ENCODE measurements at regions not wholly inside any gene's neighbourhood (a gene's known extent, or its start where the extent isn't known, plus 50 kb on each side); places are given as distances from the start of the nearest gene placed in this dataset.

DNA sequence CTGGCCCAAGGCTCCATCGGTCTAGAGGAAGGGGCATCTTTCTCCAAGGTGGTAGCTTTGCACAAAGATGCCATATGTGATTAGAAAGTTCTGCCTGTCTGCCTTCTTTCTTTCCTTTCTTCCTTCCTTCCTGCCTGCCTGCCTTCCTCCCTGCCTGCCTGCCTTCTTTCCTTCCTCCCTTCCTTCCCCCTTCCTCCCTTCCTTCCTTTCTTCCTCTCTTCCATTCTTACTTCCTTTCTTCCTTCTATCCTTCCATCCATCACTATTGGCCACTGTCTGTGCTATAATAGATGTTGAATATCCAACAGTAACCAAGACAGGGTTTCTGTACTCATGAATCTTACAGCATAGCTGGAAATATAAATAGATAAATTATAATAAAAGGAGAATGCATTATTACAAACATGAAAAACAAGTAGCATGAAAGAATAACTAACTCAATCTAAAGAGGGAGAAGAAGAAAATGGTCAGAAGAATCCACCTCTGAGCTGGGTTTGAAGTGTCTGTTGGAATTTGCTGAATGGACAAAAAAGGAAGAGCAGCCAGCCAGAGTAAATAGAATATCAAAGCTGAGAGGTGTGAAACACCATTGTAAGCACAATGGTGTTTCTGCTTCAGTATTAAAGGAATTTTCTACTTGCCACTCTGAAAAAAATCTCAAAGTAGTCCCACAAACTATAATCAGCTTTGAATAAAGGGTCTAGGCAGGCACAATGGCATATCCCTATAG lies 250.6 kb upstream of the NR5A2 start:
- DNase-seq: no peak

DNA sequence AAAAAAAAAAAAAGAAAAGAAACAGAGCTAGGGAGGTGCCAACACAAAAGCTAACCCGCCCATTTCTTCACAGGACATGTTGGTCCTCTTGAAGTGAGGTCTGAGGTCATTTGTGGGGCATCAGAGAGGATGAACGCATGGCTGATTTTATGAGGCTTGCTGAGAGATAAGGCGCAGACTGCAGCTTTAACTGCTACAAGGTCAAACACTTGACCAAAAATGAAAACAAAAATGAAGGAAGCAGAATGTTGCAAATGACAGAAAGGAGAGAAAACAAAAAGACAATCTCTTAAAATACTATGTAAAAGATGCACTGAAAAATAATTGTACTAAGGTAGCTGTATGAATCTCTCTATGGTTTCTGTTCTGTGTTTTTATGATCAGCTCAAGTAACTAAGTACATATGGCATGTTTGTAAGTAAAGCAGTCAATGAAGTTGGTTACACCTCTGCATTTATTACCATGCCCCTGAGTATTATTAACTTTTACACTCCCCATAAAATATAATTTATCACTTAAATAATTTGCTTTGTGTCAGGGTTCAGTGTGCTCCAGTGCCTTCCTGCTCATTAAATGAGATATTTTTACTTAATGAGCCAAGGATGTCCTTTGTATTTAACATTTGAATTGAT lies 249.1 kb upstream of the NR5A2 start:
- DNase-seq: no peak

DNA sequence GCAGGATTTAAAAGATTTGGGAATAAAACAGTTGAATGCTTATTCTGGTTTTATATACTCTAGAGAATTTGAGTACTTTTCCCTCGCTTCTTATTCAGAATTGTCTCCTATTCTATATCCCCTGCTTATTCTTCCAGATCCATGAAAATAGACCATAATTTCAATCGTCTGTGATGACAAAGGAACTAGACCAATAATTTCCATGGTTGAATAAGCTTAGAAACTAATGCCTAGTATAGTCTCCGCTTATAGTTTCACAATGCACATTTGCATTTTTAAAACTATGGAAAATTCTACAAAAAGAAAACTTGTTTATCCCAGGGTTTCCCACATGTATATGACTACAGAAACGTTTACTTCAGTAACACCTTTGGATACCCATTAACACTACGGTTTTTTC lies 247.4 kb upstream of the NR5A2 start:
- no peak for DNase-seq

DNA sequence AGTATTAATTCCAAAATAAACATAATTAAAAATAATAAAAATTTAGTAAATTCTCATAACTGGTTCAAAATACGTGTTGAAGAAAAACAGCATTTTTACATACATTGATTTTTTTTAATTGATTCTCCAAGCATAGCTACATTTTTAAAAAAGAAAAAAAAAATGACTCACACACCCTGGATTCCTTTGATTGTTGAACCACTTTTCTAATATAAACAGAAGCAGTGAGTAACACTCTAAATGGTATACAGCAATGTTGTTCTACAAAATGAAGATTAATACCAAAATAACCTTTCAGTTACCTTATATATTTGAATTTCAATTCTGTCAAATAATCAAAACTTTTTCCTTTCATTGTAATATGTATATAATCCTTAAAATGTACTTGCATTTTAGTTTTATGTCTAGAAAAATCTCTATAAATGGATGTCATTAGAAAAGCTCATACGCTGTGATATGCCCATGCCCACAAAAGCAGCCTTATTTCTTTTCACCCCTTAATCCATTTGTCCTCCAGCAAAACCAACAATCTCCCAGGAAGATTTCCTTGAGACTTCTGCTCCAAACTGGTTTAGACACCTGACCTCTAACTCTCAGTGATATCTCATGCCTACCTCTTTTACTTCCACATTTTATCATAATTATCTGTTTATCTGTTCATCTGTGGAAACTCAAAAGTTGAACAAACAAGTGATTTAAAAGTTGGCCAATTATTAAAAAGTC lies 246.4 kb upstream of the NR5A2 start:
- DNase-seq: no peak

DNA sequence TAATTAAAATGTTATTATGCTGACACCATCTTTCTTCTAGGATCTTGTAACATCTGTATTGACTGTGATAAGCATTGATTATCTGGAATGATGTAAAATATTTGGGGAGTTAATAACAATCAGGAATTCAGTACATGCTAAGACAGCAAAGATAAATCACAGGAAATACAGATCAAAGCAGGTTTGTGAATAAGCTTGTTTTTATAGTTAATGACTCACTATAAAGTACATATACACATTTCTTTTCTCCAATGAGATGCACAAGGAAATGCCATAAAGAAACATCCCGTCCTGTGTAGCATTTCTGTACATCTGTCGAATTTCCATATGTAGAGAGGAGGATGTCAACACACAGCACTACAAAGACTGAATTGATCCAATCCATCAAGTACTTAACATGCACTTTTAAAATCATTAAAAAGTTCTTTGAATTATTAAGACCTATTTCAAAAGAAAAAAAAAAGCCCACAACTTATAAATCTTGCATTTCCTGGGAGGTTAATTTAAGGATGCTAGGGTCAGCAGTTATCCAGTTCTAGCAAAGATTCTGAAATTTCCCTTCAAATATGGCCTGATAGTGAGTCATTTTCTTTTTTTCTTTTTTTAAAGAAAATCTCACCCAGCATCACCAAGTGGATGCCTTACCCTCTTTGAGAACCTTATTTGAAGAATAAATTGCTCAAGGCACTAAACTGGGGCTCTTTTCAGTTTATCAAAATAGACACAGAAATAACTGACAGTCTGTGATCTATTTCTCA lies 243.2 kb upstream of the NR5A2 start:
- no peak for DNase-seq

DNA sequence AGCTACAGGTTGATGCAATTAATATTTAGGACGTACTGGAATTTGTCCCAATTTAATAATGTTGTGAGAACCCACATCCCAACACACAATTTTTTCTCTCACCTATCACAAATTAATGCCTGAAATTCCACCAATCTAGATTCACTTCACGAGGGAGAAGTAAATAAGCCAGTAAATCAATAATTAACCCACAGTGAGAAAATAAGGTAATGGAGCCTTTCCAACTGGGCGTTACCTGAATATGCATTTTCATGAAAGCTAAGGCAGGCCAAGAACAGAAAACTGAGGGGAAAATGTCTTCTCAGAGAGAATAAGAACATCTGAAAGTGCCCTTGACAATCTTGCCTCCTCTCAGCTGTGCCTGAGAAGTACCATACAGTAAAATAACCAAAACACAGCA lies 240.8 kb upstream of the NR5A2 start:
- no peak for DNase-seq

DNA sequence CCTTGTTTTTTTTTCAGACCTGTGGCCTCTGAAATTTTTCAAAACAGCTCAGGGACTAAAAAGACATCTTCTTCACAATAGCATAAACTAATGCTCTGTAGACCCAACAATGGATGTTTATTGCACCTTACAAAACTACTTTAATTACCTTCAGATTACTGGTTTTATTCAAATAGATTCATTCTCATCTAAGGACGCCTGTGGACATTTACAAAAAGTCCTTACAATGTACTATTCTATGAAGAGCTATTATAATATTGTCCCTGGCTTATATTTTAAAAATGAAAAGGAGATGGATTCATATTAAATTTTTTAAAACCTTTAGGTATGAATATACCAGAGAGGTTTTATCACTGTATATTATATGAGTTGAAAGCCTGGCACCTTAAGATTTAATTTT lies 238.4 kb upstream of the NR5A2 start:
- no peak for DNase-seq

DNA sequence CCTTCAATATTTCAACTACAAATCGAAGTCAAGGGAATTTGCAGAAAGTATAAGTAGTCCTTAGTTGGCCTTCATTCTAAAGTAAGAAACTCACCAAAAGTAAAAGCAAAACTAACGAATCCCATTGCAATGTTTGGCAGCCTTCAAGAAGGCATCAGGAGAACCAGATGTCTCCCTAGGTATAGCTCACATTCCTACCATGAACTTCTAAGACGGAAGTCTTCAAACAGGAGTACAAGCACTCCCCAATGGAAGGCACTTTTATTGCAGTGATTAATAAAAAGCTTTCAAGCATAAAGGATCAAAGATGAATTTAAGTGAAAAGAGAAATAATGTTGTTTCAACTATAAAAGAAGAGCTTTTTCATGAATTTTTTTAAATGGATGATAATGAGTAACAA lies 236.0 kb upstream of the NR5A2 start:
- DNase-seq: no peak

DNA sequence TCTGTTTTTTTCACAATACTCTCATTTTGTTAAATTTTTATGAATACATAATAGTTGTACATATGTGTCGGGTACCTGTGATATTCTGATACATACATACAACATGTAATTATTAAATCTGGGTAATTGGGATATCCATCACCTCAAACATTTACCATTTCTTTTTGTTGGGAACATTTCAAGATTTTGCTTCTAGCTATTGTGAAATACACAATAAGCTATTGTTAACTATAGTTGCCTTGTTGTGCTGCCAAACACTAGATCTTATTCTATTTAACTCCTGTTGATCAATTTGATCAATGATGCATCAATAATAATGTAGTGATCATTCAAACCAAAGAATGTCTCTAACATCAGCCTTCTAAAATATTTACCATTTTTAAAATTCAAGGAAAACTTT lies 234.6 kb upstream of the NR5A2 start:
- no peak for DNase-seq

DNA sequence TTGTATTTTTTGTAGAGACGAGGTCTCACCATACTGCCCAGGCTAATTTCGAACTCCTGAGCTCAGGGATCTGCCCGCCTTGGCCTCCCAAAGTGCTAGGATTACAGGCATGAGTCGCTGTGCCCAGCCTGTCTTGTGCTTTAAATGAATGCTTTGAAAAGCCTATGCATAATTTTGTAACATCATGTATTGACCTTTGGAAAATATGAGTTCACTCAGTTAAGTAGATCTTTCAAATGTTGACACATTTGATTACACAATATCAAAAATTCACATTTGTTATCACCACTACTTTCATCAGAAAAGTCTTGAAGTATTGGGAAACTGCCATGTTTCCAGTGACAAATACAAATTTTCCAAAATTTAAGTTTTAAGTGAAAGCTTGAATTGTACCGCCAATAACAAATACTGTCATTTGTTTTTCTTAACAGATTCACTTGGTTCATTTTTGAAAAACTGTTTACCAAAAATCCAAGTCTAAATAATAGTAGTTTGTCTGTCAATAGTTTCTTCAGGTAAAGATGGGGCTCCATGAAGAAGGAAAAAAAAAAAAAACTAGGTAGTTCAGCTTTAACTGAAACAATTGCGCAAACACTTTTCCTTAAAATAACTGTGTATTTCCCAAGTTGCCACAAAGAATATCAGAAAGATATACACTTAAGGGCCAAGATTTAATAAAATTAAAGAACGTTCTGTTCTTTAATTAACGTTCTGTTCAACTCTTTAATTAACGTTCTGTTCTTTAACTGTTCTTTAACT lies 233.2 kb upstream of the NR5A2 start:
- DNase-seq: no peak

DNA sequence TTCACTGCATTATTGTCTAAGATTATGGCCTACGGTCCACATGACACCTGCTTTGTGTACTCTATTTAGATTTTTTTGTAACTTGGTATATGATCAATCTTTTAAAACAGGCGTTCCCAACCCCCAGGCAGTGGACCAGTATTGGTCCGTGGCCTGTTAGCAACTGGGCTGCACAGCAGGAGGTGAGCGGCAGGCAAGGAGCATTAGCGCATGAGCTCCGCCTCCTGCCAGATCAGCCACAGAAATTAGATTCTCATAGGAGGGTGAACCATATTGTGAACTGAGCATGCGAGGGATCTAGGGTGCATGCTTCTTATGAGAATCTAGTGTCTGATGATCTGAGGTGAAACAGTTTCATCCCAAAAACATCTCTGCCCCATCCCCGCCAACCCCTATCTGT lies 228.4 kb upstream of the NR5A2 start:
- no peak for DNase-seq

DNA sequence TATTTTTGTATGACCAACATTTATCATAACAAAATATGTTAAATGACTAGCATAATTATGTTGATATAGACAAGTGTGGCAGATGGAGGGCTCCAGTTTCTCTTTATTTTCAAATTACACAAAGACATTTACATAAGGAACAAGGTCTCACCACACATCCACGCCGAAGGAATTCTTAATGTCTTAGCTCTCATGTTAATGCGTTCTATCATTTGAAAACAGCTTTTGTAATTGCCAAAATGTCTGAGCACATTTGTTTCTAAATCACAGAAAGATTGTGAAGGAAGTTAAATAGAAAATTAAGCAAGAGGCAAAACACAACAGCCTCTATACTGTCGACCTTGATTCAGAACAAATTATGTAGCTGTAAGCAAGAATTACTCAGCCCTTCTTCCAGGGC lies 223.0 kb upstream of the NR5A2 start:
- no peak for DNase-seq

DNA sequence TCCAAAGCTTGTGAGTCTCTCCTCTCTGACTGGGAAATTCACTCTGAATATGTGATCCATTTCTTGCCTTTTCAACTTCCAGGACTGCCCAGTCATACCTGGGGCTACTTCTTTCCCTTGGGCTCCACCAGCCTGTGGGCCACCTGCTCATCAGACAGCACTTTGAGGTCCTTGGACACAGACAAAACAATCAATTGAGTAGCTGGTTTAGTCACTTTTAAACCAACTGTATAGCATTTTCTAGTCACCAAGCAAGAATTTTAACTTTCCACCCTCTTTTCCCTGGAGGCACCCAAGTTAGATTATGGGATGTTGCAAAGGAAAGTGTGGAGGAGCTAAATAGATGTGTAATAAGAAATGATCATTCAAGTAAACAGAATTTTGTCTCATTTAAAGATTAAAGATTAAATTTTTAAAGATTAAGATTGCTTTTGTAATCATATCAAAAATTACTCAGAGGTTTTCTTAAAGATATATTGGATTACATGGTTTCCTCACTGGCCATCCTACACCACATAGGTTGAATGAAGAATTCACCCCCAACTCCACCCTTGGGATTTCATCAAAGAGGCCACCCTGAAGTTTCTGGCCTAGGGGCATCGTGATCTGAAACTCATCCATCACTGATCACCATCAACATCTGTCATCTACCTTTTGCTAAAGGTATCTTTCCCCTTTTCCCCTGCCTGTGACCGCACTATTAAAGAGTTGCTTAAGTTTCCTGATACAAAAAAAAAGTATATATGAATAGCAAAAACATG lies 219.2 kb upstream of the NR5A2 start:
- DNase-seq: no peak

DNA sequence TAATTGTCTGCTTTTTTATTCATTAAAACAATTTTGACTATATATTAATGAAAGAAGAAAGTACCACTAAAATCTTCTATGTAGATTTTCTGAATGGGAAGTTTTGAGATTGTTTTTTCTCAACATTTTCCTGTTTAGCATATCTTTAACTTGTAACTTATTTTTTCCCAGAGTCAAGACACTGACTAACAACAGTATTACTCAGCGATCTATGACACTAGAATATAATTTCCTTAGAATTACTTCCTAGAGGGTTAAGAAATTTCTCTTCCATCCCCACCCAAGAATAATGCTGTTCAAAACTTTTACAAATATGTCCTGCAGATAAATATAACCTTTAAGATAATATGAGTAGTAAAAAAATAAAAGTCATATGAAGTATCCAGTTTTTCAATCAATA lies 218.2 kb upstream of the NR5A2 start:
- DNase-seq: no peak

DNA sequence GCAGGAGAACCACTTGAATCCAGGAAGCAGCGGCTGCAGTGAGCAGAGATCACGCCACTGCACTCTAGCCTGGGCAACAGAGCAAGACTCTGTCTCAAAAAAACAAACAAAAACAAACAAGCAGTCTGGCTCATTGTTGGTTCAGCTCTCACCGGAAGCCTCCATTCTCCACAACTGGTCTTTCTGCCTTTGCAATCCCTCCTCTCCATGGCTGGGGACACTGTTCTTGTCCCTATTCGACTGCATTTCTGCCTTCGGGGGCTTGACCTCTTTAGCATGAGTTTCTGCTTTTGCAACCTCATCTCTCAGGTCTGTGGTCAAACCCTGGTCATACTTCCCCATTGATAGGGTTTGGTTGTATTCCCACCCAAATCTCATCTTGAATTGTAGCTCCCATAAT lies 216.3 kb upstream of the NR5A2 start:
- no peak for DNase-seq

DNA sequence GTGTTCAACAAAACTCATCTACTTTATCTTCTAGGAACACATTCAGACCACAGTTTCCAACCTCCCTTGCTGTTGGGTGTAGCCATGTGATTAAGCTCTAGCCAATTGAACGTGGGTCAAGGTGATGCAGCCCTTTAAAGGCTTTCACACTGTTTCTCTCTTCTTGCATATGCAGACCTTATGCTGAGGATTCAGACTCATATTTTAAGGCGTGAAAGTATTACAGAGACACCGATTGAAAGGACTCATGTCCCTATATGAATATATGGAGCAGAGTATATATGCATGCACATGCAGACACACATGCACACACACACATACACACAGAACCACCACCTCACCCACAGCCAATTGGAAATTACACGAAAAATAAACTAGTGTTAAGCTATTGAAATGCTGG lies 214.3 kb upstream of the NR5A2 start:
- no peak for DNase-seq

DNA sequence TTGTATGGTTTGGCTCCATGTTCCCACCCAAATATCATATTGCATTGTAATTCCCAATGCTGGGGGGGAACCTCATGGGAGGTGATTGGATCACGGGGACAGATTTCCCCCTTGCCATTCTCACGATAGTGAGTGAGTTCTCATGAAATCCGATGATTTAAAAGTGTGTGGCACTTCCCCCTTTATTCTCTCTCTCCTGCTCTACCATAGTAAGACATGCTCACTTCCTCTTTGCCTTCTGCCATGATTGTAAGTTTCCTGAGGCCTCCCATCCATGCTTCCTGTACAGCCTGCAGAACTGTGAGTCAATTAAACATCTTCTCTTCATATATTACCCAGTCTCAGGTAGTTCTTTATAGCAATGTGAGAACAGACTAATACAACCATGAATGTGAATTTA lies 211.6 kb upstream of the NR5A2 start:
- no peak for DNase-seq

DNA sequence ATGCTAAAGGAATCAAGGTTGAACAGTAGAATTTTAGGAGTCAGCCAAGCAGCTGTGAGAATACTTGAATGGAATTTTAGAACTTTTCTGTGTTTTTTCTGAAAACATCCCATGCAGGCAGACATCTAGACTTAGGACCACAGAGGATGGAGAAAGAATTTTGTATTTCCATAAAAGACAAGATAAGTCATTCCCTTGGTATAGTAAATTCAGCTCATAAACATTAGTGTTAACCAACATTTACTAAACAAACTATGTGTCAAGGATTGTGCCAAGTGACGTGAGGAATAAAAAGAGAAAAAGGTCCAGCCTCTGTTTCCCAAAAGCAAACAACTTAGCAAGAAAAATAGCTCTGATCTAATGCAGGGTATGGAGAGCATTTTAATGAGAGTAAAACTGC lies 210.2 kb upstream of the NR5A2 start:
- DNase-seq: no peak

DNA sequence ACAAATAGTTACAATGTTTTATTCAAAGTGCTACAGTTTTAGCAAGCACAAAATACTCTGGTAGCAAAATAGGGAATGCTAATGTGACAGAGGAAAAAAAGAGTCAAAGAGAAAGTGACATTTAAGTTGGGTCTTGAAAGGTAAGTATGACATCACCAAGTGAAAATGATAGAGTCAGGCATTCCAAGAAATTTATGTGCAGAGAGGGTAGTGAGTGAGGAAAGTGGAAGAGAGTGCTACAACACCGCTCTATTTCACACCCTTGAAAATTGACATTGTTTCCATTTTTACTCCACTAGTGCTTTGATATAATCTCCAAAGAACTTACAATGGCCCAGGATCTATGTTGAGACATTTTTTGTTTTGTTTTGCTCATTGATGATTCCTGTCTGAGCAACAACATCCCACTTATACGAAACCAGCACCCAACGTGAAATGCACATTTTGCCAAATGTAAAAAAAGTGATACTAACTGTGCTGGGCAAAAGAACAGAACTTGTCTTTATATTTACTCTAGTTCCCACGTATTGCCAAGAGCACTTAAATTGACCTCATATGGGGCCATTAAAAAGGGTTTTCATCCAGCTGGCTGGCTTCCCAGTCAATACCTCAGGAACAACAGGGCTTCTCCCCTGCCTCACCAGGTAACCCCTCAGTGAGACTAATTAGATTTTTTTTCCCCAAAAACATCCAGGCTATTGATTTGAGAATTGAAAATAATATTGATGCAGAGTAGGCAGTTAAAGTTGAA lies 206.3 kb upstream of the NR5A2 start:
- DNase-seq: no peak

DNA sequence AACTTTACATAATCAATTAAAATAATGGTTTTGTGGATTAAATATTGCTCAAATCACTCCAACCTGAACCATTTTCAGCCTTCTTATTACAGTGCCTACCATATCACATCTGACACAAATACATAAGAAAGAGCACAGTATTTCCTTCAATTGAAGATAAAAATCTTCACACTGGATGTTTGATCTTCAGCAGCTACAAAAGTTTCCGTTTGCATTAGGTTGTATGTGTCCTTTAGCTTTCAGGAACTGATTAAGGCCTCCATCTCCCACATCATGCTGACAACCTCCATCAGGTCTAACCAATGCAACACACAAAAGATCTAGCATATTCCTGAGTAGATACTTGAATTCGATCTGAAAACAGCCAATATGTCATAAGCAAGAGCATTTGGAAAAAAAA lies 195.1 kb upstream of the NR5A2 start:
- no peak for DNase-seq

DNA sequence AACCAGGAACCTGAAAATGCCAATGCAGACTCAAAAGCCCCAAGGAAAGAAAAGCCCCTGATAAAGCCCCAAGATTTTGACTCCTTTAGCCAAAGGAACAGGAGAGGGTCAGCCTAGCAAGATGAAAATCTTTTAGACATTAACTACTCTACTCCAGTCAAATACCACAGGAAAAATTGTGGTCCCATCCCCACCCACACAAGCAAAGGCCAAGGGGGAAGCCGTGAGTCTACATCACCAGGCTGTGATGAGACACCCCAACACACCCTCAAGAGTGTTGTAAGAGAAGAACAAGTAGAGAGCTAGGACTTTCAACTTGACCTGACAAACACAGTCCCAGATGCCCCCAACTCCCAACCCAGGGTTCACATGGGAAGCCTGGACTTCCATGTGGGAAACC lies 192.8 kb upstream of the NR5A2 start:
- no peak for DNase-seq

All from NCI-H526 treated with DMSO at 0.1 percent for 48 hours (cell line).